GM23338 (cell line): ENCODE measurements at regions not wholly inside any gene's neighbourhood (a gene's known extent, or its start where the extent isn't known, plus 50 kb on each side); places are given as distances from the start of the nearest gene placed in this dataset.

Source experiments
- ATAC-seq: fragments of 200-7000 bp; cut with Tn5 transposase; 3 replicates; pipeline ENCODE4 v1.9.1; 2020
- DNase-seq: peaks from one replicate; pipeline ENCODE4 v3.0.0-alpha.2; 2015; ENCODE audit warnings: low spot score
- H2AFZ ChIP-seq: fragments of 200-600 bp; sonication (generic); 2 replicates; pipeline ENCODE4 v1.8.0; 2016; ENCODE audit warnings: antibody characterized with exemption, mild to moderate bottlenecking, moderate library complexity
- H3F3A ChIP-seq: fragments of 200-600 bp; sonication (generic); replicated peaks from 2 replicates; pipeline ENCODE4 v1.8.0; 2017; ENCODE audit warnings: antibody characterized with exemption, mixed run types, low read depth
- H3K27ac ChIP-seq: fragments of 200-600 bp; sonication (generic); 2 replicates; pipeline ENCODE4 v1.6.1; 2016; ENCODE audit warnings: low read depth
- H3K27me3 ChIP-seq: fragments of 200-600 bp; sonication (generic); 2 replicates; pipeline ENCODE4 v1.8.0; 2016; ENCODE audit warnings: mild to moderate bottlenecking, mixed run types, moderate library complexity; ENCODE audit not compliant: insufficient read depth
- H3K36me3 ChIP-seq: fragments of 200-600 bp; sonication (generic); 2 replicates; pipeline ENCODE4 v1.8.0; 2016; ENCODE audit warnings: mild to moderate bottlenecking; ENCODE audit not compliant: insufficient read depth
- H3K4me1 ChIP-seq: fragments of 200-600 bp; sonication (generic); 2 replicates; pipeline ENCODE4 v1.8.0; 2016; ENCODE audit warnings: mild to moderate bottlenecking, moderate library complexity; ENCODE audit not compliant: insufficient read depth
- H3K4me2 ChIP-seq: fragments of 200-600 bp; sonication (generic); 2 replicates; pipeline ENCODE4 v1.7.1; 2017; ENCODE audit warnings: mixed run types
- H3K4me3 ChIP-seq: fragments of 200-600 bp; sonication (generic); 2 replicates; pipeline ENCODE4 v1.6.1; 2016; ENCODE audit warnings: mixed run types
- H3K79me2 ChIP-seq: fragments of 200-600 bp; sonication (generic); replicated peaks from 2 replicates; pipeline ENCODE4 v1.8.0; 2017; ENCODE audit warnings: mild to moderate bottlenecking; ENCODE audit not compliant: insufficient read depth
- H3K9me2 ChIP-seq: fragments of 200-600 bp; sonication (generic); 2 replicates; pipeline ENCODE4 v1.8.0; 2017; ENCODE audit not compliant: insufficient read depth
- H4K20me1 ChIP-seq: fragments of 200-600 bp; sonication (generic); replicated peaks from 2 replicates; pipeline ENCODE4 v1.8.0; 2017; ENCODE audit warnings: mild to moderate bottlenecking; ENCODE audit not compliant: insufficient read depth
- H3K27ac Mint-ChIP-seq: 2 replicates; pipeline ENCODE4 v1.8.0; 2020; ENCODE audit warnings: inconsistent platforms, mild to moderate bottlenecking, moderate library complexity, mixed read lengths
- H3K27me3 Mint-ChIP-seq: 3 replicates; pipeline ENCODE4 v1.8.0; 2022; ENCODE audit warnings: low read depth, mild to moderate bottlenecking, moderate library complexity, mixed read lengths, inconsistent platforms; ENCODE audit not compliant: insufficient read depth, poor library complexity
- H3K36me3 Mint-ChIP-seq: 3 replicates; pipeline ENCODE4 v1.8.0; 2021; ENCODE audit warnings: low read depth, mild to moderate bottlenecking, inconsistent platforms, moderate library complexity, mixed read lengths
- H3K4me1 Mint-ChIP-seq: 3 replicates; pipeline ENCODE4 v1.8.0; 2020; ENCODE audit warnings: mild to moderate bottlenecking, inconsistent platforms, mixed read lengths
- H3K4me3 Mint-ChIP-seq: 3 replicates; pipeline ENCODE4 v1.8.0; 2021; ENCODE audit warnings: moderate library complexity, mild to moderate bottlenecking, inconsistent platforms, mixed read lengths
- H3K9me3 Mint-ChIP-seq: 3 replicates; pipeline ENCODE4 v1.8.0; 2020; ENCODE audit warnings: moderate library complexity, mild to moderate bottlenecking, inconsistent platforms, mixed read lengths
- CREB1 ChIP-seq: fragments of 250-450 bp; sonication (Bioruptor Pico); IDR thresholded peaks from 2 replicates; pipeline ENCODE4 v1.5.0; 2020; ENCODE audit warnings: low read depth, mild to moderate bottlenecking, moderate library complexity
- ETS1 ChIP-seq: IDR thresholded peaks from 2 replicates; pipeline ENCODE4 v1.6.1; 2016; ENCODE audit warnings: antibody characterized with exemption
- EZH2 ChIP-seq: fragments of 200-600 bp; sonication (generic); IDR thresholded peaks from one replicate; pipeline ENCODE4 v1.8.0; 2017; ENCODE audit warnings: antibody characterized with exemption, mild to moderate bottlenecking, low read depth; ENCODE audit not compliant: unreplicated experiment
- EZH2phosphoT487 ChIP-seq: fragments of 200-600 bp; sonication (generic); IDR thresholded peaks from one replicate; pipeline ENCODE4 v1.8.1; 2018; ENCODE audit warnings: antibody characterized with exemption; ENCODE audit not compliant: unreplicated experiment
- JUNB ChIP-seq: IDR thresholded peaks from one replicate; pipeline ENCODE4 v1.6.1; 2016; ENCODE audit warnings: antibody characterized with exemption; ENCODE audit not compliant: unreplicated experiment
- NANOG ChIP-seq: IDR thresholded peaks from 2 replicates; pipeline ENCODE4 v1.6.1; 2016; ENCODE audit warnings: antibody characterized with exemption, borderline replicate concordance
- POLR2AphosphoS5 ChIP-seq: IDR thresholded peaks from 2 replicates; pipeline ENCODE4 v1.6.1; 2016; ENCODE audit warnings: antibody characterized with exemption, low read depth
- REST ChIP-seq: IDR thresholded peaks from one replicate; pipeline ENCODE4 v1.6.1; 2018; ENCODE audit warnings: antibody characterized with exemption; ENCODE audit not compliant: unreplicated experiment
- STAT1 ChIP-seq: IDR thresholded peaks from one replicate; pipeline ENCODE4 v1.6.1; 2016; ENCODE audit warnings: antibody characterized with exemption; ENCODE audit not compliant: unreplicated experiment
- ZNF114 ChIP-seq: fragments of 250-450 bp; sonication (Bioruptor Pico); IDR thresholded peaks from 2 replicates; pipeline ENCODE4 v1.5.0; 2020; ENCODE audit warnings: mild to moderate bottlenecking, moderate library complexity
- ZNF331 ChIP-seq: fragments of 250-450 bp; sonication (Bioruptor Pico); IDR thresholded peaks from 2 replicates; pipeline ENCODE4 v1.5.0; 2020; ENCODE audit warnings: low read depth, mild to moderate bottlenecking, moderate library complexity
- TF ChIP-seq, protein P1 (sequence below): fragments of 250-450 bp; sonication (Bioruptor Pico); IDR thresholded peaks from 2 replicates; pipeline ENCODE4 v1.5.0; 2020; ENCODE audit warnings: mild to moderate bottlenecking, moderate library complexity
- TF ChIP-seq, protein P2 (sequence below), 2 experiments: fragments of 200-600 bp in 1 of 2; sonication (generic) in 1 of 2; conservative IDR thresholded peaks; 2 replicates each; pipeline versions ENCODE4 v1.5.1 to v1.6.1; 2016 to 2017; ENCODE audit warnings: antibody characterized with exemption in 2 of 2, low read depth in 2 of 2, mild to moderate bottlenecking in 2 of 2, moderate library complexity in 1 of 2

DNA sequence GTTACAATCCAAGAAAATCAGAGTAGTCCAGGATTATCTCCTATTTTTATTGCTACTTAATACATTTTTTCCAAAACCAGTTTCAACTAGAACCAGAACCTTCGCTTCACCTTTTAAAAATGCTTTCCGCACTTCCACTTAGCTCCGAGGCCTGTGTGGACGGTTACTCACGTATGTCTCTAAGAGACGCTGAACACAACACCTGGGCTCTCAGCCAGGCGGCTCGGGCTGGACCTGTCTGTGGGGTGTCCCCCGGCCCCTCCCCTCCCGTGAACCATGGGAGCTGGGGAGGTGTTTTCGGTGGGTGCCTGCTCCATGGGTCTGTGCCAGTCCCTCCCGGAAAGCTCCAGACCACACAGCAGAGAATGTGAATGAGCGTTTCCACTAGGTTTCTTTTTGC, 223.8 kb downstream of the GLI2 start:
- H3K4me3 Mint-ChIP-seq = no peak overlapping the region
- H3K27me3 ChIP-seq = no peaks in the 10 kb centered on the region
- peaks cover 18% of the 10 kb centered on the region; the same call in 1 of the 2 replicates for H4K20me1 ChIP-seq
- H3K27me3 Mint-ChIP-seq = peaks cover 6% of the 10 kb centered on the region
- H3K4me3 ChIP-seq = no peak overlapping the region
- H3K4me1 Mint-ChIP-seq = peaks cover 5% of the 10 kb centered on the region; the same call in 2 of the 3 replicates
- H3K9me2 ChIP-seq = no peaks in the 10 kb centered on the region
- no peak overlapping the region for H3K27ac Mint-ChIP-seq
- no peaks in the 10 kb centered on the region; the same call in 1 of the 2 replicates for H3K36me3 ChIP-seq
- ATAC-seq (no peak), DNase-seq (no peak)
- H3K9me3 Mint-ChIP-seq = no peaks in the 10 kb centered on the region
- no peak overlapping the region for H3K4me2 ChIP-seq
- H3K79me2 ChIP-seq = no peaks in the 10 kb centered on the region
- H3K27ac ChIP-seq = no peak overlapping the region
- TF ChIP-seq, protein P1, sequence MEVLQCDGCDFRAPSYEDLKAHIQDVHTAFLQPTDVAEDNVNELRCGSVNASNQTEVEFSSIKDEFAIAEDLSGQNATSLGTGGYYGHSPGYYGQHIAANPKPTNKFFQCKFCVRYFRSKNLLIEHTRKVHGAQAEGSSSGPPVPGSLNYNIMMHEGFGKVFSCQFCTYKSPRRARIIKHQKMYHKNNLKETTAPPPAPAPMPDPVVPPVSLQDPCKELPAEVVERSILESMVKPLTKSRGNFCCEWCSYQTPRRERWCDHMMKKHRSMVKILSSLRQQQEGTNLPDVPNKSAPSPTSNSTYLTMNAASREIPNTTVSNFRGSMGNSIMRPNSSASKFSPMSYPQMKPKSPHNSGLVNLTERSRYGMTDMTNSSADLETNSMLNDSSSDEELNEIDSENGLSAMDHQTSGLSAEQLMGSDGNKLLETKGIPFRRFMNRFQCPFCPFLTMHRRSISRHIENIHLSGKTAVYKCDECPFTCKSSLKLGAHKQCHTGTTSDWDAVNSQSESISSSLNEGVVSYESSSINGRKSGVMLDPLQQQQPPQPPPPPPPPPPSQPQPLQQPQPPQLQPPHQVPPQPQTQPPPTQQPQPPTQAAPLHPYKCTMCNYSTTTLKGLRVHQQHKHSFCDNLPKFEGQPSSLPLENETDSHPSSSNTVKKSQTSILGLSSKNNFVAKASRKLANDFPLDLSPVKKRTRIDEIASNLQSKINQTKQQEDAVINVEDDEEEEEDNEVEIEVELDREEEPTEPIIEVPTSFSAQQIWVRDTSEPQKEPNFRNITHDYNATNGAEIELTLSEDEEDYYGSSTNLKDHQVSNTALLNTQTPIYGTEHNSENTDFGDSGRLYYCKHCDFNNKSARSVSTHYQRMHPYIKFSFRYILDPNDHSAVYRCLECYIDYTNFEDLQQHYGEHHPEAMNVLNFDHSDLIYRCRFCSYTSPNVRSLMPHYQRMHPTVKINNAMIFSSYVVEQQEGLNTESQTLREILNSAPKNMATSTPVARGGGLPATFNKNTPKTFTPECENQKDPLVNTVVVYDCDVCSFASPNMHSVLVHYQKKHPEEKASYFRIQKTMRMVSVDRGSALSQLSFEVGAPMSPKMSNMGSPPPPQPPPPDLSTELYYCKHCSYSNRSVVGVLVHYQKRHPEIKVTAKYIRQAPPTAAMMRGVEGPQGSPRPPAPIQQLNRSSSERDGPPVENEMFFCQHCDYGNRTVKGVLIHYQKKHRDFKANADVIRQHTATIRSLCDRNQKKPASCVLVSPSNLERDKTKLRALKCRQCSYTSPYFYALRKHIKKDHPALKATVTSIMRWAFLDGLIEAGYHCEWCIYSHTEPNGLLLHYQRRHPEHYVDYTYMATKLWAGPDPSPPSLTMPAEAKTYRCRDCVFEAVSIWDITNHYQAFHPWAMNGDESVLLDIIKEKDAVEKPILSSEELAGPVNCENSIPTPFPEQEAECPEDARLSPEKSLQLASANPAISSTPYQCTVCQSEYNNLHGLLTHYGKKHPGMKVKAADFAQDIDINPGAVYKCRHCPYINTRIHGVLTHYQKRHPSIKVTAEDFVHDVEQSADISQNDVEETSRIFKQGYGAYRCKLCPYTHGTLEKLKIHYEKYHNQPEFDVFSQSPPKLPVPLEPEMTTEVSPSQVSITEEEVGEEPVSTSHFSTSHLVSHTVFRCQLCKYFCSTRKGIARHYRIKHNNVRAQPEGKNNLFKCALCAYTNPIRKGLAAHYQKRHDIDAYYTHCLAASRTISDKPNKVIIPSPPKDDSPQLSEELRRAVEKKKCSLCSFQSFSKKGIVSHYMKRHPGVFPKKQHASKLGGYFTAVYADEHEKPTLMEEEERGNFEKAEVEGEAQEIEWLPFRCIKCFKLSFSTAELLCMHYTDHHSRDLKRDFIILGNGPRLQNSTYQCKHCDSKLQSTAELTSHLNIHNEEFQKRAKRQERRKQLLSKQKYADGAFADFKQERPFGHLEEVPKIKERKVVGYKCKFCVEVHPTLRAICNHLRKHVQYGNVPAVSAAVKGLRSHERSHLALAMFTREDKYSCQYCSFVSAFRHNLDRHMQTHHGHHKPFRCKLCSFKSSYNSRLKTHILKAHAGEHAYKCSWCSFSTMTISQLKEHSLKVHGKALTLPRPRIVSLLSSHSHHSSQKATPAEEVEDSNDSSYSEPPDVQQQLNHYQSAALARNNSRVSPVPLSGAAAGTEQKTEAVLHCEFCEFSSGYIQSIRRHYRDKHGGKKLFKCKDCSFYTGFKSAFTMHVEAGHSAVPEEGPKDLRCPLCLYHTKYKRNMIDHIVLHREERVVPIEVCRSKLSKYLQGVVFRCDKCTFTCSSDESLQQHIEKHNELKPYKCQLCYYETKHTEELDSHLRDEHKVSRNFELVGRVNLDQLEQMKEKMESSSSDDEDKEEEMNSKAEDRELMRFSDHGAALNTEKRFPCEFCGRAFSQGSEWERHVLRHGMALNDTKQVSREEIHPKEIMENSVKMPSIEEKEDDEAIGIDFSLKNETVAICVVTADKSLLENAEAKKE = no peak
- TF ChIP-seq CREB1 (CRISPR knock-in tag) = no peak
- no peak for TF ChIP-seq JUNB
- TF ChIP-seq EZH2 = no peak
- no peak for TF ChIP-seq EZH2phosphoT487
- TF ChIP-seq POLR2AphosphoS5 = no peak
- TF ChIP-seq ZNF114 = no peak
- TF ChIP-seq REST = no peak
- TF ChIP-seq ETS1 = no peak
- TF ChIP-seq ZNF331 = no peak
- TF ChIP-seq, protein P2, sequence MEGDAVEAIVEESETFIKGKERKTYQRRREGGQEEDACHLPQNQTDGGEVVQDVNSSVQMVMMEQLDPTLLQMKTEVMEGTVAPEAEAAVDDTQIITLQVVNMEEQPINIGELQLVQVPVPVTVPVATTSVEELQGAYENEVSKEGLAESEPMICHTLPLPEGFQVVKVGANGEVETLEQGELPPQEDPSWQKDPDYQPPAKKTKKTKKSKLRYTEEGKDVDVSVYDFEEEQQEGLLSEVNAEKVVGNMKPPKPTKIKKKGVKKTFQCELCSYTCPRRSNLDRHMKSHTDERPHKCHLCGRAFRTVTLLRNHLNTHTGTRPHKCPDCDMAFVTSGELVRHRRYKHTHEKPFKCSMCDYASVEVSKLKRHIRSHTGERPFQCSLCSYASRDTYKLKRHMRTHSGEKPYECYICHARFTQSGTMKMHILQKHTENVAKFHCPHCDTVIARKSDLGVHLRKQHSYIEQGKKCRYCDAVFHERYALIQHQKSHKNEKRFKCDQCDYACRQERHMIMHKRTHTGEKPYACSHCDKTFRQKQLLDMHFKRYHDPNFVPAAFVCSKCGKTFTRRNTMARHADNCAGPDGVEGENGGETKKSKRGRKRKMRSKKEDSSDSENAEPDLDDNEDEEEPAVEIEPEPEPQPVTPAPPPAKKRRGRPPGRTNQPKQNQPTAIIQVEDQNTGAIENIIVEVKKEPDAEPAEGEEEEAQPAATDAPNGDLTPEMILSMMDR (conservative IDR thresholded peaks at IDR 0.05; ENCODE audit: low read depth in 2 of 2) = no peak
- TF ChIP-seq NANOG = no peak
- no peak for TF ChIP-seq STAT1
- no peak overlapping the region for H2AFZ ChIP-seq
- H3K36me3 Mint-ChIP-seq = peaks cover 7% of the 10 kb centered on the region
- no peaks in the 10 kb centered on the region for H3K4me1 ChIP-seq
- peaks cover 6% of the 10 kb centered on the region; the same call in 1 of the 2 replicates for H3F3A ChIP-seq
